ENCODE measurements at regions not wholly inside any gene's neighbourhood (a gene's known extent, or its start where the extent isn't known, plus 50 kb on each side); places are given as distances from the start of the nearest gene placed in this dataset.

DNA sequence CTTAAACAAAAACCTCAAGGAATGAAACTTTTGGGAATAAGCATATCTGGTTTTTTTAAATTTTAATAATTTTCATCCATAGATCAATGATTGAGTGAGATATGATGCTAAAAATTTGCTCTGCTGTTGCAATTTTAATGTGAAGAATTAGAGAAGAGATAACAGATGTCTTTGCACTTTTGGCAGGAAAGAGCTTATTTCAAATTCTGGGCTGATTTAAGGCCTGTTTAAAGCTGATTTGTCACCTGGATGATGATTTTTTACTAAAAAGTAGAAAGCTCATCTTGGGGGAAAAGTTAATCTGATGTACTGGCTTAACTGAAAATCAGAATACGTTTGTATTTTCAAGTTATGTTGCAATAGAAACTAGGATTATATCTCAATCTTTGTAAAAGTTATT lies 268.9 kb upstream of the NOVA1 start:
- Histone ChIP-seq H3K36me3 (ENCODE audit: low read depth) (no peaks in the 10 kb centered on the region), H3K4me1 (ENCODE audit: low read depth) (no peaks in the 10 kb centered on the region), H3K9me3 (no peaks in the 10 kb centered on the region), H3K4me3 (no peak overlapping the region)
- TF ChIP-seq, protein P1, sequence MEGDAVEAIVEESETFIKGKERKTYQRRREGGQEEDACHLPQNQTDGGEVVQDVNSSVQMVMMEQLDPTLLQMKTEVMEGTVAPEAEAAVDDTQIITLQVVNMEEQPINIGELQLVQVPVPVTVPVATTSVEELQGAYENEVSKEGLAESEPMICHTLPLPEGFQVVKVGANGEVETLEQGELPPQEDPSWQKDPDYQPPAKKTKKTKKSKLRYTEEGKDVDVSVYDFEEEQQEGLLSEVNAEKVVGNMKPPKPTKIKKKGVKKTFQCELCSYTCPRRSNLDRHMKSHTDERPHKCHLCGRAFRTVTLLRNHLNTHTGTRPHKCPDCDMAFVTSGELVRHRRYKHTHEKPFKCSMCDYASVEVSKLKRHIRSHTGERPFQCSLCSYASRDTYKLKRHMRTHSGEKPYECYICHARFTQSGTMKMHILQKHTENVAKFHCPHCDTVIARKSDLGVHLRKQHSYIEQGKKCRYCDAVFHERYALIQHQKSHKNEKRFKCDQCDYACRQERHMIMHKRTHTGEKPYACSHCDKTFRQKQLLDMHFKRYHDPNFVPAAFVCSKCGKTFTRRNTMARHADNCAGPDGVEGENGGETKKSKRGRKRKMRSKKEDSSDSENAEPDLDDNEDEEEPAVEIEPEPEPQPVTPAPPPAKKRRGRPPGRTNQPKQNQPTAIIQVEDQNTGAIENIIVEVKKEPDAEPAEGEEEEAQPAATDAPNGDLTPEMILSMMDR (IDR thresholded peaks at IDR 0.05) = no peak
- ATAC-seq = no peak
- intact Hi-C loops (cut with DNase I, micrococcal nuclease) = no loop called here
- no peak for DNase-seq

GRCh38 chr14:26867171-26867757 lies 269.4 kb upstream of the NOVA1 start:
- no peaks in the 10 kb centered on the region for H3K36me3 ChIP-seq (ENCODE audit: low read depth)
- H3K4me3 ChIP-seq = no peak overlapping the region
- intact Hi-C loops (cut with DNase I, micrococcal nuclease) = no loop called here
- no peaks in the 10 kb centered on the region for H3K4me1 ChIP-seq (ENCODE audit: low read depth)
- ATAC-seq = no peak
- TF ChIP-seq, protein P1 (IDR thresholded peaks at IDR 0.05) = no peak
- no peak for DNase-seq
- no peaks in the 10 kb centered on the region for H3K9me3 ChIP-seq

GRCh38 chr14:26870096-26870495 lies 272.3 kb upstream of the NOVA1 start:
- intact Hi-C loops (cut with DNase I, micrococcal nuclease) = no loop called here
- no peak for ATAC-seq
- H3K36me3 ChIP-seq (ENCODE audit: low read depth) = no peaks in the 10 kb centered on the region
- no peak for DNase-seq
- H3K4me1 ChIP-seq (ENCODE audit: low read depth) = no peaks in the 10 kb centered on the region
- TF ChIP-seq, protein P1 (IDR thresholded peaks at IDR 0.05) = no peak
- no peak overlapping the region for H3K4me3 ChIP-seq
- no peaks in the 10 kb centered on the region for H3K9me3 ChIP-seq

- TF ChIP-seq, protein P1 (IDR thresholded peaks at IDR 0.05) = no peak
- ATAC-seq = no peak
- Histone ChIP-seq H3K4me3 (no peak overlapping the region), H3K36me3 (ENCODE audit: low read depth) (no peaks in the 10 kb centered on the region), H3K9me3 (no peaks in the 10 kb centered on the region), H3K4me1 (ENCODE audit: low read depth) (no peaks in the 10 kb centered on the region)
- DNase-seq = no peak
- intact Hi-C loops (cut with DNase I, micrococcal nuclease) = no loop called here
These were observed 273.1 kb upstream of the NOVA1 start for GRCh38 chr14:26870722-26871617.

DNA sequence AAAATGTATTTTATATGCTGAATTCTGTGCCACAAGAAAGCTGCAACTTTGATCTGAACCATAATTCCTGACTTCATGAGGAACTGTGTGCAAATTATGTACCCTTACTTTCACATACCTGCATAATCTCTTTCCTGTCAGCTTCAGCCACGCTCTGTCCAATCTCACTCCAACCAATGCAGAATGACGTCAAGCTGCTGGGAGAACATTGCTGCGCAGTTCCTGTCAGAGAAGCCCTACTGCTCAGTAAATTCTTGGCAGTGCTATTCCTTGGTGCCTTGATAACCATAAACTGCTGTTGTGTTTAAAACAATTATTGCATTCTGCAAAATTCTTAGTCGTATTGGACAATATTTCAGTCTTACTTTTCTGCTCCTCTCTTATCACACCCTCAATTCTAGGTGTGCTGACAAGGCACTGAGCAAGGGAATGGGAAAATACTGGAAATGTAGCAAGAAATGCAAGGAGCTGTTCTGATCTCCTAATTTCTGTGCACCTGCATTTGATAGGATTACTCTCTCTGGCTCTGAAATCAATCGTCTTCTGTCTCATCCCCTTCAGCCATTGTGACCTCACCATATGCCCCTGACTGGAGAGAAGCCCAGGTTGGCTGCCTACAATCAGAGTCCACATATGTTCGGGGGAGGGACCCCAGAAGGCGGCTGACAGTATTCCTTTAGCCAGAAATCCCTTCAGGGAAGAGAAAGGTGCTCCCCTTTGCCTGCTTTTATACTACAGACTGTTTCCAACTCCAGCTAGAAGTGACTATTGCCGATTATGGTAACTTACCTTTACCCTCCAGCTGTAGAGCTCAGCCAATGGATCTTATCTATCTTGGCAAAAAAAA lies 274.9 kb upstream of the NOVA1 start:
- H3K4me1 ChIP-seq (ENCODE audit: low read depth) = no peaks in the 10 kb centered on the region
- no peaks in the 10 kb centered on the region for H3K36me3 ChIP-seq (ENCODE audit: low read depth)
- no peak for DNase-seq
- no peak overlapping the region for H3K4me3 ChIP-seq
- intact Hi-C loops (cut with DNase I, micrococcal nuclease) = no loop called here
- TF ChIP-seq, protein P1 (IDR thresholded peaks at IDR 0.05) = no peak
- peak; percentile 56 for ATAC-seq
- H3K9me3 ChIP-seq = no peaks in the 10 kb centered on the region
